H1 (cell line): ENCODE measurements at regions not wholly inside any gene's neighbourhood (a gene's known extent, or its start where the extent isn't known, plus 50 kb on each side); places are given as distances from the start of the nearest gene placed in this dataset.

Source experiments
- BACH1 ChIP-seq: IDR thresholded peaks from 2 replicates; pipeline ENCODE4 v1.6.1; 2012; ENCODE audit warnings: low read length, improper control_type of control experiment
- CBX5 ChIP-seq: fragments of 300-800, 300-1000 bp; sonication (generic); IDR thresholded peaks from 2 replicates; pipeline ENCODE4 v1.7.1; 2016; ENCODE audit warnings: antibody characterized with exemption, low read length, low read depth
- CHD2 ChIP-seq: IDR thresholded peaks from 2 replicates; pipeline ENCODE4 v1.6.1; 2012; ENCODE audit warnings: low read length, improper control_type of control experiment
- CHD7 ChIP-seq: fragments of 300-600 bp; sonication (generic); IDR thresholded peaks from 2 replicates; pipeline ENCODE4 v1.7.1; 2012; ENCODE audit warnings: low read length, moderate library complexity, mild to moderate bottlenecking, inconsistent platforms; ENCODE audit not compliant: insufficient replicate concordance
- GABPA ChIP-seq: IDR thresholded peaks from 2 replicates; pipeline ENCODE4 v1.6.1; 2011; ENCODE audit warnings: mild to moderate bottlenecking, low read length, moderate library complexity, borderline replicate concordance; ENCODE audit not compliant: insufficient read depth
- JUN ChIP-seq: IDR thresholded peaks from 2 replicates; pipeline ENCODE4 v1.6.1; 2011; ENCODE audit warnings: low read depth, mild to moderate bottlenecking, improper control_type of control experiment, low read length
- JUND ChIP-seq: IDR thresholded peaks from 2 replicates; pipeline ENCODE4 v1.6.1; 2011; ENCODE audit warnings: mild to moderate bottlenecking, improper control_type of control experiment, low read length
- MAX ChIP-seq: IDR thresholded peaks from 2 replicates; pipeline ENCODE4 v1.6.1; 2012; ENCODE audit warnings: inconsistent platforms
- NRF1 ChIP-seq: IDR thresholded peaks from 2 replicates; pipeline ENCODE4 v1.6.1; 2011; ENCODE audit warnings: mild to moderate bottlenecking, low read depth, low read length, improper control_type of control experiment
- SAP30 ChIP-seq: fragments of 300-600 bp; sonication (generic); IDR thresholded peaks from 2 replicates; pipeline ENCODE4 v1.7.1; 2012; ENCODE audit warnings: low read length, moderate library complexity, mild to moderate bottlenecking, inconsistent platforms; ENCODE audit not compliant: insufficient read depth, insufficient replicate concordance
- SRF ChIP-seq: IDR thresholded peaks from 2 replicates; pipeline ENCODE4 v1.6.1; 2011; ENCODE audit warnings: mild to moderate bottlenecking, low read depth, low read length, moderate library complexity

- TF ChIP-seq CHD7 (no peak), JUN (no peak), BACH1 (no peak), JUND (no peak), CBX5 (no peak), NRF1 (no peak), MAX (no peak), SAP30 (no peak), GABPA (no peak), SRF (no peak), CHD2 (no peak)
Measured at GRCh38 chr20:20786428-20786827, 74.0 kb upstream of the RALGAPA2 start (continued).
